ENCODE measurements at regions not wholly inside any gene's neighbourhood (a gene's known extent, or its start where the extent isn't known, plus 50 kb on each side); places are given as distances from the start of the nearest gene placed in this dataset.

GRCh38 chr10:76684968-76685367 is 952.6 kb downstream of the KCNMA1 start:
- TF ChIP-seq CTCF (IDR thresholded peaks at IDR 0.05) (no peak), POLR2AphosphoS5 (IDR thresholded peaks at IDR 0.05) (no peak), POLR2A (IDR thresholded peaks at IDR 0.05; ENCODE audit: low read depth) (no peak), EP300 (IDR thresholded peaks at IDR 0.05) (no peak)

Data from esophagus muscularis mucosa (tissue), 4 donors.